ENCODE measurements at regions not wholly inside any gene's neighbourhood (a gene's known extent, or its start where the extent isn't known, plus 50 kb on each side); places are given as distances from the start of the nearest gene placed in this dataset.
"Not testable (repeated sequence)": the region's sequence is repeated elsewhere in the genome, so short reads cannot be mapped to it uniquely, and the experiment has no call there.

GRCh38 chr1:245056296-245056695, 98.5 kb upstream of the KIF26B start:
- TF ChIP-seq CTCF, POLR2A (IDR thresholded peaks at IDR 0.05): not testable (repeated sequence)

All from stomach (tissue), 4 donors.